A549 (cell line): ENCODE measurements at regions not wholly inside any gene's neighbourhood (a gene's known extent, or its start where the extent isn't known, plus 50 kb on each side); places are given as distances from the start of the nearest gene placed in this dataset.

ENCODE experiments used
- ATAC-seq, 2 experiments: fragments of 200-7000 bp in 1 of 2; fragments of >200 bp in 1 of 2; cut with Nextera tagmentation in 1 of 2; cut with Tn5 transposase in 1 of 2; 3 replicates each; pipeline versions ENCODE4 v1.8.0 to v1.9.1; 2018 to 2020; ENCODE audit warnings: mild to moderate bottlenecking in 1 of 2, moderate library complexity in 1 of 2
- CTCF ChIA-PET: fragments of 300-600 bp; sonication (Branson Sonifier 250); formaldehyde crosslinking; extraction: SDS; loops from one replicate; lab custom pipeline; 2021; ENCODE audit warnings: antibody characterized with exemption, inconsistent platforms; lab: Yijun Ruan, JAX
- POLR2A ChIA-PET: fragments of 350-600 bp; formaldehyde crosslinking; extraction: SDS; loops from one replicate; lab custom pipeline; 2021; ENCODE audit warnings: antibody characterized with exemption, inconsistent platforms; lab: Yijun Ruan, JAX
- DNase-seq, 2 experiments: peaks; one replicate each; pipeline versions ENCODE4 v3.0.0 to v3.0.0-alpha.2; 2011 to 2016; ENCODE audit warnings: low read depth in 1 of 2, low spot score in 1 of 2
- FAIRE-seq: peaks from 2 replicates; lab custom pipeline; 2011; peaks lifted over from hg19 to GRCh38; lab: Jason Lieb, UNC
- H3K27ac ChIP-seq, 2 experiments: fragments of >200 bp; sonication (Bioruptor Twin); formaldehyde crosslinking; 3 replicates each; pipeline ENCODE4 v1.5.1; 2016 to 2017
- H3K4me1 ChIP-seq: fragments of >200 bp; sonication (Bioruptor Twin); formaldehyde crosslinking; 3 replicates; pipeline ENCODE4 v1.6.1; 2016
- H3K4me2 ChIP-seq: fragments of >200 bp; sonication (Bioruptor Twin); formaldehyde crosslinking; 3 replicates; pipeline ENCODE4 v1.6.1; 2016
- H3K4me3 ChIP-seq: fragments of >200 bp; sonication (Bioruptor Twin); formaldehyde crosslinking; 3 replicates; pipeline ENCODE4 v1.5.1; 2016
- H3K9me3 ChIP-seq: fragments of >200 bp; sonication (Bioruptor Twin); formaldehyde crosslinking; 3 replicates; pipeline ENCODE4 v1.6.1; 2016
- BCL3 ChIP-seq: fragments of >200 bp; sonication (Bioruptor Twin); formaldehyde crosslinking; IDR thresholded peaks from 3 replicates; pipeline ENCODE4 v1.6.1; 2016
- BHLHE40 ChIP-seq: IDR thresholded peaks from 2 replicates; pipeline ENCODE4 v1.6.1; 2012; ENCODE audit warnings: low read depth, low read length, inconsistent platforms
- CBX2 ChIP-seq: fragments of 200-600 bp; sonication (generic); IDR thresholded peaks from 2 replicates; pipeline ENCODE4 v1.6.1; 2016; ENCODE audit warnings: low read depth, mild to moderate bottlenecking, borderline replicate concordance
- CBX8 ChIP-seq: fragments of 200-600 bp; sonication (generic); IDR thresholded peaks from 2 replicates; pipeline ENCODE4 v1.6.1; 2016
- CEBPB ChIP-seq, 2 experiments: fragments of >200 bp in 1 of 2; sonication (Bioruptor Twin) in 1 of 2; formaldehyde crosslinking in 1 of 2; IDR thresholded peaks; 2 replicates each; pipeline ENCODE4 v1.6.1; 2012 to 2016
- CHD4 ChIP-seq: fragments of 200-600 bp; sonication (generic); IDR thresholded peaks from 2 replicates; pipeline ENCODE4 v1.6.1; 2016; ENCODE audit warnings: antibody characterized with exemption, mild to moderate bottlenecking, borderline replicate concordance
- CTCF ChIP-seq: fragments of >200 bp; sonication (Bioruptor Twin); formaldehyde crosslinking; IDR thresholded peaks from 3 replicates; pipeline ENCODE4 v1.5.1; 2016
- E2F6 ChIP-seq: IDR thresholded peaks from 2 replicates; pipeline ENCODE4 v1.6.1; 2012; ENCODE audit warnings: low read depth, borderline replicate concordance
- EHMT2 ChIP-seq: fragments of 200-600 bp; sonication (generic); IDR thresholded peaks from 2 replicates; pipeline ENCODE4 v1.6.1; 2016; ENCODE audit warnings: antibody characterized with exemption, low read depth, mild to moderate bottlenecking, moderate library complexity
- FOSB ChIP-seq: fragments of 250-450 bp; sonication (Bioruptor Pico); IDR thresholded peaks from 2 replicates; pipeline ENCODE4 v1.5.0; 2020; ENCODE audit warnings: mild to moderate bottlenecking, moderate library complexity
- FOSL2 ChIP-seq, 2 experiments: fragments of 450-650 bp in 1 of 2; fragments of >200 bp in 1 of 2; sonication (Bioruptor Twin) in 1 of 2; formaldehyde crosslinking; IDR thresholded peaks; 2 replicates each; pipeline versions ENCODE4 v1.5.0 to v1.6.1; 2016 to 2020; ENCODE audit warnings: mild to moderate bottlenecking in 1 of 2, moderate library complexity in 1 of 2
- FOXS1 ChIP-seq: fragments of 250-450 bp; sonication (Bioruptor Pico); IDR thresholded peaks from 2 replicates; pipeline ENCODE4 v1.5.0; 2020; ENCODE audit warnings: mild to moderate bottlenecking, moderate library complexity
- GATA3 ChIP-seq: IDR thresholded peaks from 2 replicates; pipeline ENCODE4 v1.6.1; 2012; ENCODE audit warnings: borderline replicate concordance
- HES2 ChIP-seq: fragments of >200 bp; sonication (Bioruptor Twin); formaldehyde crosslinking; IDR thresholded peaks from 2 replicates; pipeline ENCODE4 v1.6.1; 2016
- HEYL ChIP-seq: fragments of 250-450 bp; sonication (Bioruptor Pico); IDR thresholded peaks from 2 replicates; pipeline ENCODE4 v1.8.0; 2021; ENCODE audit warnings: mild to moderate bottlenecking, moderate library complexity
- HOXB5 ChIP-seq: fragments of 250-450 bp; sonication (Bioruptor Pico); IDR thresholded peaks from 2 replicates; pipeline ENCODE4 v1.5.0; 2020; ENCODE audit warnings: mild to moderate bottlenecking, moderate library complexity
- JUN ChIP-seq, 2 experiments: fragments of >200 bp; sonication (Bioruptor Twin); formaldehyde crosslinking; IDR thresholded peaks; 2 replicates in 1 of 2; 3 replicates in 1 of 2; pipeline ENCODE4 v1.6.1; 2016 to 2017
- JUNB ChIP-seq: fragments of >200 bp; sonication (Bioruptor Twin); formaldehyde crosslinking; IDR thresholded peaks from 2 replicates; pipeline ENCODE4 v1.6.1; 2016
- KDM1A ChIP-seq: fragments of 200-600 bp; sonication (generic); IDR thresholded peaks from 2 replicates; pipeline ENCODE4 v1.6.1; 2016; ENCODE audit warnings: low read depth, mild to moderate bottlenecking
- MYC ChIP-seq: IDR thresholded peaks from 2 replicates; pipeline ENCODE4 v1.6.1; 2012; ENCODE audit warnings: mild to moderate bottlenecking, inconsistent platforms, low read length, improper control_type of control experiment, borderline replicate concordance
- NPAS2 ChIP-seq: fragments of 250-450 bp; sonication (Bioruptor Pico); IDR thresholded peaks from 2 replicates; pipeline ENCODE4 v1.8.0; 2022; ENCODE audit warnings: mild to moderate bottlenecking, moderate library complexity, borderline replicate concordance
- PHF8 ChIP-seq: fragments of 200-600 bp; sonication (generic); IDR thresholded peaks from 2 replicates; pipeline ENCODE4 v1.6.1; 2016; ENCODE audit warnings: low read depth, mild to moderate bottlenecking, antibody characterized with exemption, moderate library complexity, borderline replicate concordance
- POLR2A ChIP-seq: IDR thresholded peaks from 2 replicates; pipeline ENCODE4 v1.6.1; 2012; ENCODE audit warnings: mild to moderate bottlenecking, low read length
- RARB ChIP-seq: fragments of 250-450 bp; sonication (Bioruptor Pico); IDR thresholded peaks from 2 replicates; pipeline ENCODE4 v1.8.0; 2021; ENCODE audit warnings: mild to moderate bottlenecking, moderate library complexity
- RFX5 ChIP-seq: fragments of 450-650 bp; IDR thresholded peaks from 2 replicates; pipeline ENCODE4 v1.7.1; 2014; ENCODE audit warnings: antibody characterized with exemption, mild to moderate bottlenecking, moderate library complexity
- RNF2 ChIP-seq: fragments of 200-600 bp; sonication (generic); IDR thresholded peaks from 2 replicates; pipeline ENCODE4 v1.6.1; 2016; ENCODE audit warnings: low read depth, mild to moderate bottlenecking, antibody characterized with exemption, moderate library complexity, borderline replicate concordance
- USF2 ChIP-seq: fragments of 450-650 bp; IDR thresholded peaks from 2 replicates; pipeline ENCODE4 v1.6.1; 2014; ENCODE audit warnings: antibody characterized with exemption
- ZC3H11A ChIP-seq: fragments of 450-650 bp; IDR thresholded peaks from 2 replicates; pipeline ENCODE4 v1.6.1; 2014; ENCODE audit warnings: antibody characterized with exemption, mild to moderate bottlenecking
- ZFP36 ChIP-seq: fragments of 450-650 bp; IDR thresholded peaks from 2 replicates; pipeline ENCODE4 v1.6.1; 2014; ENCODE audit warnings: borderline replicate concordance; ENCODE audit not compliant: partially characterized antibody
- ZNF302 ChIP-seq: fragments of 250-450 bp; sonication (Bioruptor Pico); IDR thresholded peaks from 2 replicates; pipeline ENCODE4 v1.9.0; 2021; ENCODE audit warnings: inconsistent platforms, mild to moderate bottlenecking, moderate library complexity
- WGBS: methylation state at CpG from one replicate; pipeline ENCODE4 v1.1.6; 2017; ENCODE audit errors: missing lambda C conversion rate; 5-methylcytosine and 5-hydroxymethylcytosine counted together

- ChIA-PET POLR2A (no interaction called here), CTCF (no interaction called here)
- no peak for DNase-seq
- Histone ChIP-seq H3K4me1 (no peaks in the 10 kb centered on the region), H3K27ac (no peak overlapping the region), H3K4me2 (no peak overlapping the region), H3K4me3 (no peak overlapping the region), H3K9me3 (no peaks in the 10 kb centered on the region)
- ATAC-seq: no peak
- 23% methylated on average over 1 of the region's 1 CpG for WGBS
- FAIRE-seq: no peak
- TF ChIP-seq FOXS1 (CRISPR knock-in tag) (no peak), RFX5 (no peak), NPAS2 (CRISPR knock-in tag) (no peak), JUNB (no peak), GATA3 (no peak), POLR2A (no peak), EHMT2 (no peak), HES2 (no peak), RARB (CRISPR knock-in tag) (no peak), CHD4 (no peak), E2F6 (no peak), PHF8 (no peak), ZNF302 (CRISPR knock-in tag) (no peak), HOXB5 (CRISPR knock-in tag) (no peak), CEBPB (IDR thresholded peaks at IDR 0.05) (no peak), ZFP36 (no peak), CTCF (no peak), JUN (IDR thresholded peaks at IDR 0.05) (no peak), FOSB (no peak)
Measured at GRCh38 chr4:116688536-116688935, 396.8 kb downstream of the TRAM1L1 start.

GRCh38 chr4:116668190-116668589 lies 417.2 kb downstream of the TRAM1L1 start:
- FAIRE-seq (no peak), ATAC-seq (no peak), DNase-seq (no peak)
- no peak for TF ChIP-seq RNF2
- no peak for TF ChIP-seq HOXB5 (CRISPR knock-in tag)
- TF ChIP-seq BCL3: no peak
- no peak for TF ChIP-seq EHMT2
- no peak for TF ChIP-seq ZC3H11A
- no peak for TF ChIP-seq CBX2
- no peak for TF ChIP-seq FOSL2 (IDR thresholded peaks at IDR 0.05)
- no peak for TF ChIP-seq FOSL2 (CRISPR knock-in tag; IDR thresholded peaks at IDR 0.05)
- no peak for TF ChIP-seq KDM1A
- no peak for TF ChIP-seq MYC
- TF ChIP-seq PHF8: no peak
- TF ChIP-seq POLR2A: no peak
- TF ChIP-seq HEYL (CRISPR knock-in tag): no peak
- no peak for TF ChIP-seq USF2
- TF ChIP-seq CEBPB (IDR thresholded peaks at IDR 0.05): no peak
- TF ChIP-seq BHLHE40: no peak
- no peak for TF ChIP-seq CBX8
- no peak overlapping the region for H3K4me3 ChIP-seq
- no peaks in the 10 kb centered on the region for H3K9me3 ChIP-seq
- no peaks in the 10 kb centered on the region for H3K4me1 ChIP-seq
- POLR2A ChIA-PET: no interaction called here
- 0% methylated on average over 2 of the region's 2 CpGs for WGBS
- no peak overlapping the region for H3K27ac ChIP-seq
- CTCF ChIA-PET: no interaction called here
- no peak overlapping the region for H3K4me2 ChIP-seq
